ENCODE measurements at regions not wholly inside any gene's neighbourhood (a gene's known extent, or its start where the extent isn't known, plus 50 kb on each side); places are given as distances from the start of the nearest gene placed in this dataset.

DNA sequence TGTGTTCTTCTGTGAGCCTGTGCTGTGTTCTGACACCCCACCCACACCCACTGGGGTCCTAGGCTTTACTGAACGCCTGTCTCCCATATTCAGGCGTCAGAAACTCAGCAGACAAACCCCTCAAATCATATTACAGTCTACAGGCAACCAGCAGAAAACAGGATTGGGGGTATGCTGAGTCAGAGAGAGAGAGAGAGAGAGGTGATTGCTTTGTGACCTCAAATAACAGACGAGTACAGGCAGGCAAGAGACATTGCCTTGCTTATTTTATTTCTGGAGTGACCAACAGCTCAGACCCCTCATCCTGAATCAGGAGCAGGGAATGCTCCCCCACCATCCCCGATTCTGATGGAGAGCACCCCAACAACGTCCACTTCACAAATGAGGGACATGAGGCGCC, 473.9 kb downstream of the PMP22 start:
- TF ChIP-seq, protein P1, sequence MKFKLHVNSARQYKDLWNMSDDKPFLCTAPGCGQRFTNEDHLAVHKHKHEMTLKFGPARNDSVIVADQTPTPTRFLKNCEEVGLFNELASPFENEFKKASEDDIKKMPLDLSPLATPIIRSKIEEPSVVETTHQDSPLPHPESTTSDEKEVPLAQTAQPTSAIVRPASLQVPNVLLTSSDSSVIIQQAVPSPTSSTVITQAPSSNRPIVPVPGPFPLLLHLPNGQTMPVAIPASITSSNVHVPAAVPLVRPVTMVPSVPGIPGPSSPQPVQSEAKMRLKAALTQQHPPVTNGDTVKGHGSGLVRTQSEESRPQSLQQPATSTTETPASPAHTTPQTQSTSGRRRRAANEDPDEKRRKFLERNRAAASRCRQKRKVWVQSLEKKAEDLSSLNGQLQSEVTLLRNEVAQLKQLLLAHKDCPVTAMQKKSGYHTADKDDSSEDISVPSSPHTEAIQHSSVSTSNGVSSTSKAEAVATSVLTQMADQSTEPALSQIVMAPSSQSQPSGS (CRISPR knock-in tag; IDR thresholded peaks at IDR 0.05), result no peak
- no peak for TF ChIP-seq JUND (CRISPR knock-in tag; IDR thresholded peaks at IDR 0.05)
- TF ChIP-seq ZNF296 (CRISPR knock-in tag; conservative IDR thresholded peaks at IDR 0.05), result no peak
- no peak for TF ChIP-seq XBP1 (CRISPR knock-in tag; IDR thresholded peaks at IDR 0.05)
- no peak for TF ChIP-seq TCF12 (IDR thresholded peaks at IDR 0.05)
- no peak for TF ChIP-seq TCF12 (CRISPR knock-in tag; IDR thresholded peaks at IDR 0.05)
- no peak for TF ChIP-seq EP300 (IDR thresholded peaks at IDR 0.05; ENCODE audit: low read depth in 2 of 2, low read length in 2 of 2)
- no peak for TF ChIP-seq EP300 (CRISPR knock-in tag; IDR thresholded peaks at IDR 0.05; ENCODE audit: borderline replicate concordance)
- TF ChIP-seq KDM5B (CRISPR knock-in tag; IDR thresholded peaks at IDR 0.05; ENCODE audit: borderline replicate concordance), result no peak
- TF ChIP-seq ZBTB7B (CRISPR knock-in tag; IDR thresholded peaks at IDR 0.05), result no peak
- no peak for TF ChIP-seq ZNF740 (CRISPR knock-in tag; IDR thresholded peaks at IDR 0.05)
- TF ChIP-seq ZNF629 (CRISPR knock-in tag; conservative IDR thresholded peaks at IDR 0.05), result no peak
- TF ChIP-seq LCORL (IDR thresholded peaks at IDR 0.05), result no peak
- TF ChIP-seq LCORL (CRISPR knock-in tag; IDR thresholded peaks at IDR 0.05), result no peak
- TF ChIP-seq ZBED4 (CRISPR knock-in tag; IDR thresholded peaks at IDR 0.05; ENCODE audit: borderline replicate concordance), result no peak
- no peak for TF ChIP-seq SMARCE1 (IDR thresholded peaks at IDR 0.05; ENCODE audit: borderline replicate concordance)
- no peak for TF ChIP-seq ZNF362 (CRISPR knock-in tag; IDR thresholded peaks at IDR 0.05; ENCODE audit: borderline replicate concordance)

All from HepG2 (cell line).